Loucy (cell line): ENCODE measurements at regions not wholly inside any gene's neighbourhood (a gene's known extent, or its start where the extent isn't known, plus 50 kb on each side); places are given as distances from the start of the nearest gene placed in this dataset.

ENCODE experiments used
- CTCF ChIP-seq: fragments of 200-600 bp; sonication (generic); conservative IDR thresholded peaks from 2 replicates; pipeline ENCODE4 v1.5.1; 2014; ENCODE audit warnings: mild to moderate bottlenecking, antibody characterized with exemption, low read length
- EZH2phosphoT487 ChIP-seq: fragments of 200-600 bp; IDR thresholded peaks from 2 replicates; pipeline ENCODE4 v1.6.1; 2018; ENCODE audit warnings: antibody characterized with exemption, mild to moderate bottlenecking, moderate library complexity, borderline replicate concordance

GRCh38 chr4:111994392-111994791, 150.9 kb upstream of the FAM241A start:
- TF ChIP-seq CTCF (no peak), EZH2phosphoT487 (no peak)
